NOMO-1 treated with DMSO at 0.1 percent for 48 hours (cell line): ENCODE measurements at regions not wholly inside any gene's neighbourhood (a gene's known extent, or its start where the extent isn't known, plus 50 kb on each side); places are given as distances from the start of the nearest gene placed in this dataset.

Source experiments
- DNase-seq: peaks from one replicate; lab custom pipeline; 2025; ENCODE audit not compliant: unreplicated experiment; lab: John Stamatoyannopoulos, UW

- no peak for DNase-seq
These were observed 166.7 kb upstream of the CHRM3 start for GRCh38 chr1:239219679-239220078.

- no peak for DNase-seq
These were observed 168.1 kb upstream of the CHRM3 start for GRCh38 chr1:239218301-239218700.

DNA sequence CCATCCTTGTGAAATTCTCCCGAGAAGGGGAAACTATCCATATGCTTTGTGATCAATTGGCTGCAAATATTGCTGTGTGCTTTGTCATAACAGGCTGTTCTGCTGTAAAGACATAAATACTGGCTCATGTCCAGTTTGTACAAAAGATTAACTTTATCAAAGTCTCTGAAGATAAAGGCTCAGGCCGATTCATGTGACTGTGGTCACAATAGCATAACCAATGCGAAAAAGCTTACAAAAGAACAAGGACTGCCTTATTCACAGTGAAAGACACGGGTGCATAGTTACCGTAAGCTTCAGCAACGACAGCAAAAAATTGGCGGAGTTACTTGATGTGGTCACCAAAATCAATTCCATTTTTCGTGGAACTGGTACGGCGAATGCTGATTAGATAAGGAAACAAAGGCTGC, 173.6 kb upstream of the CHRM3 start:
- no peak for DNase-seq

GRCh38 chr1:239209591-239209990, 176.8 kb upstream of the CHRM3 start:
- no peak for DNase-seq

GRCh38 chr1:239204401-239204800, 182.0 kb upstream of the CHRM3 start:
- no peak for DNase-seq

DNA sequence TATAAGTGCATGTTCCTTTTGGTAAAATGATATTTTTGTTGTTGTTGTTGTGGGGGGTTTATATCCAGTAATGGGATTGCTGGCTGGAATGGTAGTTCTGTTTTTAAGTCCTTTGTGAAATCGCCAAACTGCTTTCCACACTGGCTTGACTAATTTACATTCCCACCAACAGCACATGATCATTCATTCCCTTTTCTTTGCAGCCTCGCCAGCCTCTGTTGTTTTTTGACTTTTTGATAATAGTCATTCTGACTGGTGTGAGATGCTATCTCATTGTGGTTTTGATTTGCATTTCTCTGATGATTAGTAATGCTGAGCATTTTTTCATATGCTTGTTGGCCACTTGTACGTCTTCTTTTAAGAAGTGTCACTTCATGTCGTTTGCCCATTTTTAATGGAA, 188.5 kb upstream of the CHRM3 start:
- DNase-seq: no peak

DNA sequence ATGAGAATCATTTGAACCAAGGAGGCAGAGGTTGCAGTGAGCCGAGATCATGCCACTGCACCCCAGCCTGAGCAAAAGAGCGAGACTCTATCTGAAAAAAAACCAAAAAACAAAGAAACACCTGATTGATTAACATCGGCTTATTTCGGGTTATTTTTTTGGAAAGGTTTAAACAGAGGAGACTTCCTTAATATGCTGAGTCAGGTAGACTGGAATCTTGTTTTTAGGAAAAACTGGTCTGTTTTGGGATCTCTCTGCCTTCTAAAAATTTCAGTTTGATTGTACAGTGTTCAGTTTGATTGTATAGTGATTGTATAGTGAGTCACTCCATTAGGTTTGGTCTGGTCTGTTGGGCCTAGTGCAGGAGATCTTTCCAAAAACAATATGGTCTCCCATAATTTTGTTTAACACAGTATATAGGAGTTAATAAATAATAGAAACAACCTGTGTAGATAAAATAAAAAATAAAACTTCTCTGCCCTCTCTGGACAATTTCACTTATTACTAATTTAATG, 196.3 kb upstream of the CHRM3 start:
- DNase-seq: no peak

DNA sequence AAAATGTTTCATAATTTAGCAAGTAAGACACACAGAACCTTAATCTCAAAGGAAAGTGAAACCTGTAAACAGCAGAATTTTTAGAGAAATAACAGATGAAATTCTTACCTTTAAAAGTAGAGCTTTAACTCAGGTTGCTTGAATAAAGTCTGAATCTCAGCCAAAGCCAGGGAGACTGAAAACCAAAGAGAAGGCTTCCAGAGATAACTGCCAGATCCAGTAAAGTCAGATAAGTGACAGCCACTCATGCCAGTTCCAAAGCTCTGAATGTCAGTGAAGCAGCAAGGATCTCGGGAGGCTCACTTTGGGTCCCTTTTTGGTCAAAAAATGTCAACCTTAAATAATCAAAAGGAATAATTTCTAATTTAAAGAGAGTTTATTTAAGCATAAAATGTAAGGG, 199.9 kb upstream of the CHRM3 start:
- no peak for DNase-seq

GRCh38 chr1:239185245-239185619, 201.1 kb upstream of the CHRM3 start:
- DNase-seq: no peak

- no peak for DNase-seq
These were observed 201.7 kb upstream of the CHRM3 start for GRCh38 chr1:239184561-239185244.

GRCh38 chr1:239178961-239179360, 207.4 kb upstream of the CHRM3 start:
- DNase-seq: no peak

DNA sequence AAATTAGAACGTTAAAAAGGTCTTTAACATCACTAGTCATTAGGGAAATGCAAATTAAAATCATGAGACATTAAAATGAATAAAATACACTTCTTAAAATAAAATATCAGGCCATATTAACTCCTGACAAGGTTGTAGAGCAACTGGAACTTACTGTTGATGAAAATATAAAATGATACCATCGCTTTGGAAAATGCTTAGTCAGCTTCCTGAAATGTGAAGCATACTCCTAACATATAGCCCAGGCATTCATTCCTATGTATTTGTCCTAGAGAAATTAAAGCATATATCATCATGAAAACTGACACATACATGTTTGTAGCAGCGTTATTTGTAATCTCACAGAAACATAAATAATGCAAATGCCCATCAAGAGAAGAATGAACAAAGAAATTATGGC, 211.5 kb upstream of the CHRM3 start:
- no peak for DNase-seq

DNA sequence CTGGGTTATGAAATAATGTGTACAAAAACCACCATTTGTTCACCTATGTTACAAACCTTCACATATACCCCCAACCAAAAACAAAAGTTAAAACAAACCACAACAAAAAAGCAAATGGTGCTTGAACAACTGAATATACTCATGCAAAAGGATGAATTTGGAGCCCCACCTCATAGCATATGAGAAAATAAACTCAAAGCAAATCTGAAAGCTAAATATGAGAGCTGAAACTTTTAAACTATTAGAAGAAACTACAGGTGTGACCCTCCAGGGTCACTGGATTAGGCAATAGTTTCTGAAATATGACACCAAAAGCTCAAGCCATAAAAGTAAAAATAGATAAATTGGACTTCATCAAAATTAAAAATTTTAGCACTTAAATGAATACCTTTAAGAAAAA, 215.5 kb upstream of the CHRM3 start:
- no peak for DNase-seq

DNA sequence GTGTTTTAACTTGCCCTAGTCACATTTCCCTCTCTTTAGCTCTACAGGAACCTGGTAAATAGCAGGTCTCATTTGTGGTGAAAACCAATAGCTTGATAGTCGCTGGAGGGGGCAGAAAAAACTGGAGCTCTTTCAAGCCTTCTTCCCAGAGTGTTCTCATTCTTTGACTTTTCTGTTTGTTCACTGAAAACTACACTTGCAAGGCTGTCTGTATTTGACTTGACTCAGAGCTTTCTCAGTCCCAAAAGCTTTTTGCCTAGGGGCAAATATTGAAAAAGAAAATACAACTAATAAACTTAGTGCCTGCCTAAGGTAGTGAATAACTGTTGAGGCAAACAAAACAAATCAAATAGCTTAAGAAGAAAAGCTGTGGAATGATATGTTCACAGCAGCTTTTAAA, 217.1 kb upstream of the CHRM3 start:
- DNase-seq: no peak

DNA sequence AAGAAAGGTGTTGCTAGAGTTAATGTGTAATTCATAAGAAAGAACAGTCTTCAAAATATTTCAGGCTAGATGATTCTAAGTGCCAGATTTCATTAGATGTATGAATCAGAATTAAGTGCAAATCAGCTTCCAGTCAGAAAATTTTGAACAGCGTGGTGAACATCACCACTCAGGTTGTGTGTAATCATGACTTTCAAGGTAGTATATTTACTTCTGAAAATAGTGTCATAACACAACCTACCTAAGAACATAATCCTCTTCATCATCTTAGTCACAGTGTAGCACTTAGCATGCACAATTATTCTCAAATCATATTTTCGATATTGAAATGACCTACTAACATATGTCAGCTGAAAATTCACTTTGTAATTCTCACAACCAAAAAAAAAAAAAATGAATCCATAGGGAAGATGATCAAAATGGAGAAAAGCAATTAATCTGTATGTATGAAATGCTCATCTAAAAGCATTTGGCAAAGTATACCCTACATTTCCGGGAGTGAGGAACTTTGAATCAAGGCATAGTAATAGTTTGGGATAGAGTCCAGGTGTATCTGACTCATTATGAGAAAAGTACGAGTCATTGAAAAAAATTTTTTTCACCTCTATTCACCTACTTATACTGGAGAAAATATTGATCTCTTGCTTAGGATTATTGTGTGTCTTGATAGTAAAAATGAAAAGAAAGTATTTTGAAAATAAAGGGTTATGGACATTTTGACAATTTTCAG, 221.8 kb upstream of the CHRM3 start:
- DNase-seq: no peak

DNA sequence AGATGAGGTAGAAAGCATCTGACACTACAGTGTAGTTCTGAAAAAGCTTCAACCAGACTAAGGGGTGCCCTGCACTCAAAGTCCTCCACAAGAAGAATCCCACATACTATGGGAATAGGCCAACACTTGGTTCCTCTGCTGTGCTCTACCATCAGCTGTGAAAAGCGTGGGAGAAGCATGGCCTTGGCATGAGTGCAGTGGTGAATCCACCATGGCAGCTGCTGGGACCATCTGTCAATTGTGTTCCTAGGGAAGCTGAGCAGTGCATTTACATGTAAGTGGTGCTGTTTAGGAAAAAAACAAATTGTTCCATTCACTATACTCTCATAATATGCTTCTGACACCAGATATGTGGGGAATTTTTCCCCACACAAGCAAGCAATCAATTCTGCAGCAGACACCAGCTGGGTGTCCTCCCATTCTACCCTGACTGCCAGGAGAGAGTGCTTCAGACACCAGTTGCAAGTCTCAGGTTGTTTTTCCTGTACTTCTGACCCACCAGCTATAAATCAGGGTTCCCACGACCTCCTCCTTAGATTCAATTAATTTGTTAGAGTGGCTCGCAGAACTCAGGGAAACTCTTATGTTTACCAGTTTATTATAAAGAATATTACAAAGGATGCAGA, 230.8 kb upstream of the CHRM3 start:
- no peak for DNase-seq

GRCh38 chr1:239151937-239152336, 234.4 kb upstream of the CHRM3 start:
- DNase-seq: no peak

DNA sequence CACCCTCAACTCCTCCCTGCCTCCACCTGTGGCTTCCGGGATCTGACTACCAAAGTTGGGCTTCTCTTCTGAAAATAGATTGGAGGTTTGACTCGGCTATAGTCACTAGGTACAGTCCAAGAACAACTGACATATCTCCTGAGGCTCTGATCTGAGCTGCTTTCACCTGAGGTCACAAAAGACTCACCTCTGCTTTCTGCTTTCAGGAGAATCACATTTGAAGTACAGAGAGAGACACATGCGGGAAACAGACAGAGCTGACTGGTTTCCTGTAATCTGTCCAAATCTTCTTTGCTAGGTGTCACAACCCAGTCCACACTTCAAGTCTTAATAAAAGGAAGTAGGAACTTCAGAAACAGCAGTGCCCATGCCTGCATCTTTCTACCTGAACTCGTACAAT, 245.4 kb upstream of the CHRM3 start:
- no peak for DNase-seq

DNA sequence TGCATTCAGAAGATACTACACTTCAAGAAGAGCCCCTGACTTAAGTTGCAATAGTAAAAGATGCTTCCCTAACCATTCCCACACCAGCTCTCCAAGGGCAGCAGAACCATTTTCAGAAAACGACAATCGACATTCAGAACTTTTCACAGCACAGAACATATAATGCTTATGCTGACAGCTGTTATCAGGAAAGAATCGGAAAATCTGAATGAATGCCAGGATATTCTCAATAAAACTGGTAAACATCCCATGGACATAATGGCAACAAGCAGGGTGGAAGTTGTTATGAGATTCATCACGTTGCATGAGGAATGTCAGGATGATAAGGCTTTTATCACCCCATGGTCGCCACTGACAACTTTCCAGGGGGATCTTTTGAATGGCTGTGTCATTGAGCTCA, 246.6 kb upstream of the CHRM3 start:
- no peak for DNase-seq

- no peak for DNase-seq
These were observed 257.8 kb upstream of the CHRM3 start for GRCh38 chr1:239128541-239128940.

GRCh38 chr1:239126884-239127283, 259.5 kb upstream of the CHRM3 start:
- DNase-seq: no peak

DNA sequence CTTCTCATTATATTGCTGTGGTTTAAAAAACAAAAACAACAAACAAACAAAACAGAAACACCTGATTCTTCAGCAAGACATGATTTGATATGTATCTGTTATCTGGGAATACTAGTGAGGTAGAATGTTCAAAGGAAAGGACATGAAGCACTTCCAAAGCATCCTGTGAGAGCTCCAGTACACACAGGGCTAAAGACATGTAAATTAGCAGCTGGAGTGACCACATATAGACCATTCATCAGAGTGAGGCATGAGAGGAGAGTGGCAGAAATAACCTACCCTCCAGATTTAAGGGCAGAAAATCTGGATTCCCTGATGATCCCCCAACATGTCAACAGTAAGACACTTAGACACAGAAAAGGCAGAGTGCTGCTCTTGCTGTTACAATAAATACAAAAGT, 260.5 kb upstream of the CHRM3 start:
- no peak for DNase-seq
